WERI-Rb-1 (cell line): ENCODE measurements at regions not wholly inside any gene's neighbourhood (a gene's known extent, or its start where the extent isn't known, plus 50 kb on each side); places are given as distances from the start of the nearest gene placed in this dataset.

ENCODE experiments used
- DNase-seq: peaks from one replicate; pipeline ENCODE4 v3.0.0-alpha.2; 2020
- H3K27ac ChIP-seq: fragments of 250-450 bp; sonication (Bioruptor Pico); 2 replicates; pipeline ENCODE4 v1.5.1; 2020; ENCODE audit warnings: mild to moderate bottlenecking, moderate library complexity
- H3K27me3 ChIP-seq: fragments of 250-450 bp; sonication (Bioruptor Pico); 2 replicates; pipeline ENCODE4 v1.5.1; 2021; ENCODE audit warnings: mild to moderate bottlenecking, low read depth, moderate library complexity; ENCODE audit not compliant: insufficient read depth, severe bottlenecking
- H3K36me3 ChIP-seq: fragments of 250-450 bp; sonication (Bioruptor Pico); 2 replicates; pipeline ENCODE4 v1.5.1; 2020; ENCODE audit warnings: mild to moderate bottlenecking, moderate library complexity
- H3K4me3 ChIP-seq: 2 replicates; pipeline ENCODE4 v1.5.1; 2011; ENCODE audit warnings: low read depth, mild to moderate bottlenecking, control low read depth, low read length
- H3K9me3 ChIP-seq: fragments of 250-450 bp; sonication (Bioruptor Pico); 2 replicates; pipeline ENCODE4 v1.5.1; 2021; ENCODE audit warnings: mild to moderate bottlenecking, moderate library complexity; ENCODE audit not compliant: severe bottlenecking
- TF ChIP-seq, protein P1 (sequence below): IDR thresholded peaks from 2 replicates; pipeline ENCODE4 v1.5.1; 2011; ENCODE audit warnings: low read depth, mild to moderate bottlenecking, control low read depth, inconsistent platforms, low read length

DNA sequence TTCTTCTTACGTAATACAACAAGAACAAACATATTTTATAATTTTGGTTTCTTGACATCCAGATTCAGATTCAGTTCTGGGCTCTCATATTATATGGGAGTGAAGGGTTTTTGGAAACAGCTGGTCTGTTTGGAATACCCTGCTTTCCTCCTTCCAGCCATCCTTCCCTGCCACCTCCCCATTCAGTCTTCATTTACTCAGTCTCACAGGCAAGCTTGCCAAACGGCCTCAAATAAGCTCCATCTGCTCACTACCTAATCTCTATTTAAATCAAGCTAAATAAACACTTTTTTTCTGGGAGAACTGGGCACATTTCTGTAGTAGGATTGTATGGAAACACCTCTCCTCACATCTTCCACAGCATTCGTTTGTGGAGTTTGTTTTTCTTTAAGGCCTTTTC lies 147.5 kb downstream of the RND3 start:
- Histone ChIP-seq H3K9me3 (no peaks in the 10 kb centered on the region), H3K27me3 (no peaks in the 10 kb centered on the region), H3K27ac (peak overlapping the region; percentile 27; the same call in 1 of the 2 replicates), H3K4me3 (no peak overlapping the region), H3K36me3 (no peaks in the 10 kb centered on the region)
- DNase-seq = peak; percentile 12
- TF ChIP-seq, protein P1, sequence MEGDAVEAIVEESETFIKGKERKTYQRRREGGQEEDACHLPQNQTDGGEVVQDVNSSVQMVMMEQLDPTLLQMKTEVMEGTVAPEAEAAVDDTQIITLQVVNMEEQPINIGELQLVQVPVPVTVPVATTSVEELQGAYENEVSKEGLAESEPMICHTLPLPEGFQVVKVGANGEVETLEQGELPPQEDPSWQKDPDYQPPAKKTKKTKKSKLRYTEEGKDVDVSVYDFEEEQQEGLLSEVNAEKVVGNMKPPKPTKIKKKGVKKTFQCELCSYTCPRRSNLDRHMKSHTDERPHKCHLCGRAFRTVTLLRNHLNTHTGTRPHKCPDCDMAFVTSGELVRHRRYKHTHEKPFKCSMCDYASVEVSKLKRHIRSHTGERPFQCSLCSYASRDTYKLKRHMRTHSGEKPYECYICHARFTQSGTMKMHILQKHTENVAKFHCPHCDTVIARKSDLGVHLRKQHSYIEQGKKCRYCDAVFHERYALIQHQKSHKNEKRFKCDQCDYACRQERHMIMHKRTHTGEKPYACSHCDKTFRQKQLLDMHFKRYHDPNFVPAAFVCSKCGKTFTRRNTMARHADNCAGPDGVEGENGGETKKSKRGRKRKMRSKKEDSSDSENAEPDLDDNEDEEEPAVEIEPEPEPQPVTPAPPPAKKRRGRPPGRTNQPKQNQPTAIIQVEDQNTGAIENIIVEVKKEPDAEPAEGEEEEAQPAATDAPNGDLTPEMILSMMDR = no peak

DNA sequence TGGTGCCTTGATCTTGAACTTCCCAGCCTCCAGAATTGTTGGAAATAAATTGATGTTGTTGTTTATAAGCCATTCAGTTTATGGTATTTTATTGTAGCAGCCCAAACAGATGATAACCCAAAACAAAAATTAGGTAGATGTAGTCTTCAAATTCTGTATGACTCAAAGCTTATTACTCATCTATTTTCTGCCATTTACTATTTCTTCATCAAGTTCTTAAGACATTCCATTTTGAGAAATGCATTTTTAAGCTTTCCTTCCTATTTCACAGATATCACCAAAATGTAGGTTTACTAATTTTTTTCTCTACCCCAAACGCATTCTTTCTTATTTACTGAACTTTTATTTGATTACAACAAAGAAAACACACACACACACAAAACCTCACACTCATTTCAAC lies 148.2 kb downstream of the RND3 start:
- Histone ChIP-seq H3K27ac (no peak overlapping the region), H3K36me3 (no peaks in the 10 kb centered on the region), H3K4me3 (no peak overlapping the region), H3K9me3 (no peaks in the 10 kb centered on the region), H3K27me3 (no peaks in the 10 kb centered on the region)
- DNase-seq = no peak
- TF ChIP-seq, protein P1 = no peak

DNA sequence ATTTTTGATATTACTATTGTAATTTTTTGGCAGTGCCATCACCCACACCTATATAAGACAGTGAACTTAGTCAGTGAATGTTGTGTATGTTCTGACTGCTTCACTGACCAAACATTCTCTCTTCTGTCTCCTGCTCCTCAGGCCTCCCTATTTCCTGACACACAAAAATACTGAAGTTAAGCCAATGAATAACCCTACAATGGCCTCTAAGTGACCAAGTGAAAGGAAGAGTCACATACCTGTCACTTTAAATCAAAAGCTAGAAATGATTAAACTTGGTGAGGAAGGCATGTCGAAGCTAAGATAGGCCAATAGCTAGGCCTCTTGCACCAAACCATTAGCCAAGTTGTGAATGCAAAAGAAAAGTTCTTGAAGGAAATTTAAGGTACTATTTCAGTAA lies 151.9 kb downstream of the RND3 start:
- H3K27ac ChIP-seq = no peak overlapping the region
- H3K36me3 ChIP-seq = no peaks in the 10 kb centered on the region
- H3K9me3 ChIP-seq = no peaks in the 10 kb centered on the region
- DNase-seq = no peak
- H3K27me3 ChIP-seq = no peaks in the 10 kb centered on the region
- TF ChIP-seq, protein P1 = no peak
- H3K4me3 ChIP-seq = no peak overlapping the region

DNA sequence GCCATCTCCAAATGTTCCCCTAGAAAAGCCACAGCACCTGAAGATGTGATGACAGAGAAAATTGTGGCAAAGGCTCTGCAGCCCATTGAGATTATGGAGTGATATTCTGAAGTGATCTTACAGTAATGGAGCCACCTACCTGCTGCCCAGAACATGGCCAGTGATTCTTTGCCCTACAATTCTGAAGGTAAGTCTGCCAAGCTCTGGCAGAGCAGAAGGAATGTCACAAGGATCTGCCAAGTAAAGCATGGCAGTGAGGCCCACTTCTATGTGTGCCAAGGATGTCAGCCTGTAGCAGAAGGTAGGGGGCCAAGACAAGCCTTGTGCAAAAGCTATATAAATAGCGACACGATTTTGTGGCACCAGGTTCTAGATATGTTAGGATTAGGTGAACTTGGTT lies 155.1 kb downstream of the RND3 start:
- H3K9me3 ChIP-seq = no peaks in the 10 kb centered on the region
- TF ChIP-seq, protein P1 = no peak
- H3K4me3 ChIP-seq = no peak overlapping the region
- H3K27ac ChIP-seq = no peak overlapping the region
- DNase-seq = no peak
- H3K36me3 ChIP-seq = no peaks in the 10 kb centered on the region
- no peaks in the 10 kb centered on the region for H3K27me3 ChIP-seq

DNA sequence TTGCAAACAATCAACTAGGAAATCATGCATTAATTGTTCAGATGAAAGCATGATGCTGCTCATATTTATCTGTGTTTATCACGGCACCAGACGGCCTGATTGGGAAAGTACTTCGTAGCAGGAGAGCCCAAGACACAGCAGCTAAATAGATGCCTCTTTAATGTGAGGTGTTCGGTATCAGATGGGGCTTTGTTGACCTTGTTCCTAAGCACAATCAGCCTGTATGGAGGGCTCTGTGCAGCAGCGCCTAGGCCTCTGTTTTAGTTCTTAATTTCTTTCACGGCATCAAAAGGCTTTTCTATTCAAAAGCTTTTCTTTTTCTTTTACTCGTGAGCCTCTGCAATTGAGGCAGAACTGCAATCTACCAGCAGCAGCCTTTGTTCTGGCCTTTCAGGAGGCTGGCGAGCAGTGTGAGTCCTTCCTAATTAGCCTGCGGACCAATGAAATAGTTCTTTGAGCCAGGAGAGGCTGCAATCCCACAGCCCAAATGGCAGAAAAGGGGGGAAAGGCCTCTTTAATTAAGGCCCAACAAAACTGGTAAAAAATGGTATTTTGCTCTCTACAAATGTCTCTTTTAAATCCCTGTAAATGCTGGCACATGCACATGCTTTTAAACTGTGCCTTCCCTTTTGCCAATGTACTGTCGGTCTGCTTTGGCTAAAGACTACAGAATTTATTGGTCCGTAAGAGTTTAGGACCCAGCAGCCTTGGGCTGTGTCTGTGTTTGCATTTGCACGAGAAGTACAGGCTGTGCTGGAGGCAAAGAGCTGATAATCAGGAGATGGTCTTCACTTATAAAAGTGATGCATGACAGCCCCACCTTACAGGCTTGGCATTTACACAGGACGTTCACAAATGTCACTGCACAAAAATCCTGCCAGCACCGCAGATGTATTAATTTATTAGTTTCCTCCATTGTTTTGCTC lies 159.6 kb downstream of the RND3 start:
- Histone ChIP-seq H3K4me3 (no peak overlapping the region), H3K27me3 (no peaks in the 10 kb centered on the region), H3K9me3 (no peaks in the 10 kb centered on the region), H3K27ac (no peak overlapping the region), H3K36me3 (no peaks in the 10 kb centered on the region)
- no peak for DNase-seq
- TF ChIP-seq, protein P1 = no peak
